ENCODE measurements at regions not wholly inside any gene's neighbourhood (a gene's known extent, or its start where the extent isn't known, plus 50 kb on each side); places are given as distances from the start of the nearest gene placed in this dataset.

GRCh38 chr13:111640476-111640875, 320.0 kb downstream of the TEX29 start:
- TF ChIP-seq POLR2AphosphoS5 (IDR thresholded peaks at IDR 0.05) (no peak), POLR2A (IDR thresholded peaks at IDR 0.05) (no peak), CTCF (IDR thresholded peaks at IDR 0.05) (no peak), EP300 (IDR thresholded peaks at IDR 0.05) (no peak)

Data from sigmoid colon (tissue), 4 donors.